ENCODE measurements at regions not wholly inside any gene's neighbourhood (a gene's known extent, or its start where the extent isn't known, plus 50 kb on each side); places are given as distances from the start of the nearest gene placed in this dataset.
"Not testable (repeated sequence)": the region's sequence is repeated elsewhere in the genome, so short reads cannot be mapped to it uniquely, and the experiment has no call there.

GRCh38 chr5:57402348-57402747 lies 80.3 kb downstream of the ACTBL2 start:
- intact Hi-C loops (cut with DNase I), result no loop called here

GRCh38 chr5:57398413-57399093 lies 84.1 kb downstream of the ACTBL2 start:
- ATAC-seq, result no peak
- no peak for DNase-seq (ENCODE audit: missing footprints)
- intact Hi-C loops (cut with DNase I), result no loop called here

More at GRCh38 chr5:57402348-57402747, 80.3 kb downstream of the ACTBL2 start:
- DNase-seq (ENCODE audit: missing footprints), result no peak
- no peak for ATAC-seq

GRCh38 chr5:57396701-57397100 lies 85.9 kb downstream of the ACTBL2 start:
- no peak for ATAC-seq
- no peak for DNase-seq (ENCODE audit: missing footprints)
- intact Hi-C loops (cut with DNase I), result no loop called here

- ATAC-seq, result no peak
- no peak for DNase-seq (ENCODE audit: missing footprints)
- intact Hi-C loops (cut with DNase I), result no loop called here
Observed at GRCh38 chr5:57394421-57395210, 88.0 kb downstream of the ACTBL2 start.

- no peak for ATAC-seq
- intact Hi-C loops (cut with DNase I), result no loop called here
- no peak for DNase-seq (ENCODE audit: missing footprints)
Observed at GRCh38 chr5:57386958-57387357, 95.7 kb downstream of the ACTBL2 start.

GRCh38 chr5:57383093-57383861 lies 99.3 kb downstream of the ACTBL2 start:
- DNase-seq (ENCODE audit: missing footprints) (no peak), ATAC-seq (peak; percentile 67)
- intact Hi-C loops (cut with DNase I), result no loop called here

- DNase-seq (ENCODE audit: missing footprints), result no peak
- intact Hi-C loops (cut with DNase I), result no loop called here
- ATAC-seq, result no peak
Observed at GRCh38 chr5:57382655-57383054, 100.0 kb downstream of the ACTBL2 start.

- ATAC-seq (no peak), DNase-seq (ENCODE audit: missing footprints) (no peak)
- intact Hi-C loops (cut with DNase I), result no loop called here
Observed at GRCh38 chr5:57370376-57370775, 112.2 kb downstream of the ACTBL2 start.

DNA sequence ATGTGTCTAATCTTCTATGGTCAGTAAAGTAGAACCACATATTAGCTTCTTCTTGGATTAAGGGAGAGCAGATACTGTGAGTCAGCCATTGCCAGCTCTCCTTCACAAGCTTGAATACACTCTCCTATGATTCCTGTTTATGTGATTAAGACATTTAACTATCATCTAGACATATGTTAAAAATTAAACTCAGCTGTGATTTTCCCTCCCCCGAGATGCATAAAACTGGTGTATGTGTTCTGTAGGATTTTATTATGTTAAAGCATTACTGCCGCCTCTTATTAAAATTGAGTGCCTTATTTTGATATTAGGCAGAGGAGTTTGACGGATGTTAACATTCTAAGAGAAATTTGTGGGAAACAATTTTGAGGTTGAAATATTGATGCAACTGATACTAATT lies 114.6 kb downstream of the ACTBL2 start:
- DNase-seq (ENCODE audit: missing footprints) (no peak), ATAC-seq (no peak)
- intact Hi-C loops (cut with DNase I), result no loop called here

DNA sequence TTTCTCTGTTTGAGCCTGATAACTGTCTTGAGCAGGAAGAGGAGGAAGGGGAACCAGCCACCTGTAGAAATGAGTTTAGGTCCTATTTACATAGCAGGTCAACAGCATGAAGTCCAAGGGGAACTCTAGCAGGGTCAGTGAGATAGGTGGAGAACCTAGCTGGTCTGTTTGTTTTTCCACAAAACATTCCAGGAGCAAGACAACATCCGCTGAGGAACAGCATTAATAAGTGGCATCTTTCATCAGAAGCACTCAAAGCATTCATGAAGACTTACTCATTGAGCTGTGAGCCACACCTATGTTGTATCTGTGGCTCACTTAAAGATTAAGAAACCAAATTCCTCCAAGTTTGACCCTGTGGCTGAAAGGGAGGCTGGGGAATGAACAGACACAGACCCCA lies 115.9 kb downstream of the ACTBL2 start:
- intact Hi-C loops (cut with DNase I), result no loop called here
- DNase-seq (ENCODE audit: missing footprints) (no peak), ATAC-seq (no peak)

GRCh38 chr5:57362951-57363350 lies 119.7 kb downstream of the ACTBL2 start:
- ATAC-seq (no peak), DNase-seq (ENCODE audit: missing footprints) (no peak)
- intact Hi-C loops (cut with DNase I), result no loop called here

GRCh38 chr5:57360871-57361270 lies 121.7 kb downstream of the ACTBL2 start:
- DNase-seq (ENCODE audit: missing footprints), result no peak
- intact Hi-C loops (cut with DNase I), result no loop called here
- no peak for ATAC-seq

GRCh38 chr5:57358796-57359592 lies 123.6 kb downstream of the ACTBL2 start:
- ATAC-seq, result no peak
- intact Hi-C loops (cut with DNase I), result no loop called here
- DNase-seq (ENCODE audit: missing footprints), result no peak

- intact Hi-C loops (cut with DNase I); DNase-seq (ENCODE audit: missing footprints); ATAC-seq: not testable (repeated sequence)
Observed at GRCh38 chr5:57356850-57357249, 125.8 kb downstream of the ACTBL2 start.

GRCh38 chr5:57349214-57349613 lies 133.4 kb downstream of the ACTBL2 start:
- intact Hi-C loops (cut with DNase I), result no loop called here
- DNase-seq (ENCODE audit: missing footprints) (no peak), ATAC-seq (no peak)

GRCh38 chr5:57348376-57349140 lies 134.1 kb downstream of the ACTBL2 start:
- intact Hi-C loops (cut with DNase I), result no loop called here
- DNase-seq (ENCODE audit: missing footprints), result no peak
- ATAC-seq, result peak; percentile 97

DNA sequence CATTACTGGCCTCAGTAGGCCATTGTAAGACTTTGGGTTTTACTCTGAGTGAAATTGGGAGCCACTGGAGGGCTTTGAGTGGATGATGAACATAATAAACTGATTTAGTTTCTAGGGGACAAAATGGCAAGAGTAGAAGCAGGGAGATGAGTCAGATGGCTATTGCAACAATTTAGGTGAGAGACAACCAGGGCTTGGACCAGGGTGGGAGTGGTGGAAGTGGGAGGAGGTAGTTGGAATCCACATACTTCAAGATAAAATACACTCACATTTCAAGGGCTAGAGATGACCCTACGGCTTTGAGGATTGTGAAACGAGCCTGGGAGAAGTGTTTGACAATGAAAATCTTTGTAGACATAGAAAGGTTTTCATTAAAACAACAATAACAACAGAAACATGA lies 136.3 kb downstream of the ACTBL2 start:
- DNase-seq (ENCODE audit: missing footprints) (no peak), ATAC-seq (no peak)
- intact Hi-C loops (cut with DNase I), result no loop called here

GRCh38 chr5:57341380-57341979 lies 141.1 kb downstream of the ACTBL2 start:
- ATAC-seq (no peak), DNase-seq (ENCODE audit: missing footprints) (no peak)
- intact Hi-C loops (cut with DNase I), result no loop called here
